GM18508 (cell line): ENCODE measurements at regions not wholly inside any gene's neighbourhood (a gene's known extent, or its start where the extent isn't known, plus 50 kb on each side); places are given as distances from the start of the nearest gene placed in this dataset.
"Not testable (repeated sequence)": the region's sequence is repeated elsewhere in the genome, so short reads cannot be mapped to it uniquely, and the experiment has no call there.

Source experiments
- ATAC-seq: cut with Tn5 transposase; IDR thresholded peaks from one replicate; pipeline ENCODE4 v1.9.1; 2021; ENCODE audit warnings: moderate number of reproducible peaks; ENCODE audit not compliant: insufficient read depth, unreplicated experiment

- no peak for ATAC-seq
Observed at GRCh38 chr14:65833267-65833880, 420.8 kb downstream of the FUT8 start.

- ATAC-seq: no peak
Observed at GRCh38 chr14:65834051-65834450, 421.5 kb downstream of the FUT8 start.

GRCh38 chr14:65834812-65835211 lies 422.3 kb downstream of the FUT8 start:
- no peak for ATAC-seq

- no peak for ATAC-seq
Observed at GRCh38 chr14:65835501-65835900, 423.0 kb downstream of the FUT8 start.

- ATAC-seq: no peak
Observed at GRCh38 chr14:65838565-65838964, 426.0 kb downstream of the FUT8 start.

GRCh38 chr14:65840118-65840751 lies 427.7 kb downstream of the FUT8 start:
- no peak for ATAC-seq

GRCh38 chr14:65840786-65841185 lies 428.3 kb downstream of the FUT8 start:
- no peak for ATAC-seq

- no peak for ATAC-seq
Observed at GRCh38 chr14:65846196-65846868, 433.8 kb downstream of the FUT8 start.

GRCh38 chr14:65847075-65847847 lies 434.7 kb downstream of the FUT8 start:
- ATAC-seq: no peak

- not testable (repeated sequence) for ATAC-seq
Observed at GRCh38 chr14:65847931-65848330, 435.4 kb downstream of the FUT8 start.

- ATAC-seq: no peak
Observed at GRCh38 chr14:65849091-65849490, 436.6 kb downstream of the FUT8 start.

- ATAC-seq: no peak
Observed at GRCh38 chr14:65849558-65849957, 437.0 kb downstream of the FUT8 start.

GRCh38 chr14:65850429-65851135 lies 438.1 kb downstream of the FUT8 start:
- ATAC-seq: no peak

GRCh38 chr14:65852689-65853088 lies 440.2 kb downstream of the FUT8 start:
- no peak for ATAC-seq

GRCh38 chr14:65853407-65853955 lies 441.0 kb downstream of the FUT8 start:
- ATAC-seq: no peak

GRCh38 chr14:65854215-65854614 lies 441.7 kb downstream of the FUT8 start:
- no peak for ATAC-seq

GRCh38 chr14:65860956-65861611 lies 448.6 kb downstream of the FUT8 start:
- no peak for ATAC-seq

- ATAC-seq: no peak
Observed at GRCh38 chr14:65864549-65864948, 452.0 kb downstream of the FUT8 start.

GRCh38 chr14:65864984-65865383 lies 452.5 kb downstream of the FUT8 start:
- ATAC-seq: no peak

- ATAC-seq: no peak
Observed at GRCh38 chr14:65866448-65866847, 453.9 kb downstream of the FUT8 start.
